C4-2B (cell line): ENCODE measurements at regions not wholly inside any gene's neighbourhood (a gene's known extent, or its start where the extent isn't known, plus 50 kb on each side); places are given as distances from the start of the nearest gene placed in this dataset.

Experiments
- H3K27ac ChIP-seq: fragments of 450-650 bp; 2 replicates; pipeline ENCODE4 v1.5.1; 2017
- ZFX ChIP-seq: fragments of 450-650 bp; IDR thresholded peaks from 2 replicates; pipeline ENCODE4 v1.6.1; 2017
- TF ChIP-seq, protein P1 (sequence below): fragments of 450-650 bp; conservative IDR thresholded peaks from 2 replicates; pipeline ENCODE4 v1.5.1; 2017; ENCODE audit warnings: mild to moderate bottlenecking

- no peak overlapping the region for H3K27ac ChIP-seq
- TF ChIP-seq, protein P1, sequence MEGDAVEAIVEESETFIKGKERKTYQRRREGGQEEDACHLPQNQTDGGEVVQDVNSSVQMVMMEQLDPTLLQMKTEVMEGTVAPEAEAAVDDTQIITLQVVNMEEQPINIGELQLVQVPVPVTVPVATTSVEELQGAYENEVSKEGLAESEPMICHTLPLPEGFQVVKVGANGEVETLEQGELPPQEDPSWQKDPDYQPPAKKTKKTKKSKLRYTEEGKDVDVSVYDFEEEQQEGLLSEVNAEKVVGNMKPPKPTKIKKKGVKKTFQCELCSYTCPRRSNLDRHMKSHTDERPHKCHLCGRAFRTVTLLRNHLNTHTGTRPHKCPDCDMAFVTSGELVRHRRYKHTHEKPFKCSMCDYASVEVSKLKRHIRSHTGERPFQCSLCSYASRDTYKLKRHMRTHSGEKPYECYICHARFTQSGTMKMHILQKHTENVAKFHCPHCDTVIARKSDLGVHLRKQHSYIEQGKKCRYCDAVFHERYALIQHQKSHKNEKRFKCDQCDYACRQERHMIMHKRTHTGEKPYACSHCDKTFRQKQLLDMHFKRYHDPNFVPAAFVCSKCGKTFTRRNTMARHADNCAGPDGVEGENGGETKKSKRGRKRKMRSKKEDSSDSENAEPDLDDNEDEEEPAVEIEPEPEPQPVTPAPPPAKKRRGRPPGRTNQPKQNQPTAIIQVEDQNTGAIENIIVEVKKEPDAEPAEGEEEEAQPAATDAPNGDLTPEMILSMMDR, result no peak
- TF ChIP-seq ZFX, result no peak
These were observed 290.6 kb upstream of the BOD1L1 start for GRCh38 chr4:13918110-13918509.

DNA sequence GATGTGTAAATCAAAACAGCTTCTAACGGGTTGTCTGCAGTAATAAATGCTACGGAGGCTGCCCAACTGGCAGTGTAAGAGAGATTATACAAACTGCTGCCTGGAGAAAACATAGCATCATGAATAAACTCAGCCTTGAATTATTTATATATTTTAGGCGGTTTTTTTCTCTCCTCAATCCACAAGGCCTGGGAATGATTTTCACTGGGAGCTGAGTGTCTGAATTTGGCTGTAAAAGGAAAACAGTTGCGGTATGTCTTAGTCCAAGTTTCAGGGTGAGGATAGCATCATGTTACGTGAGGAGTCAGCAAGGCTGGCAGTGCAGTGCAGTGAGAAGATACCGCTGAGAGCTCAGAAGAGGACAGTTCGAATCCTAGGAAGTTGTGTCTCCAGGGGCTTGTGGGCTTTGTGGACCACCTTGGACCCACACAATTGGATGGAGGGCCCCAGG lies 291.5 kb upstream of the BOD1L1 start:
- no peak overlapping the region for H3K27ac ChIP-seq
- no peak for TF ChIP-seq ZFX
- TF ChIP-seq, protein P1, result no peak

DNA sequence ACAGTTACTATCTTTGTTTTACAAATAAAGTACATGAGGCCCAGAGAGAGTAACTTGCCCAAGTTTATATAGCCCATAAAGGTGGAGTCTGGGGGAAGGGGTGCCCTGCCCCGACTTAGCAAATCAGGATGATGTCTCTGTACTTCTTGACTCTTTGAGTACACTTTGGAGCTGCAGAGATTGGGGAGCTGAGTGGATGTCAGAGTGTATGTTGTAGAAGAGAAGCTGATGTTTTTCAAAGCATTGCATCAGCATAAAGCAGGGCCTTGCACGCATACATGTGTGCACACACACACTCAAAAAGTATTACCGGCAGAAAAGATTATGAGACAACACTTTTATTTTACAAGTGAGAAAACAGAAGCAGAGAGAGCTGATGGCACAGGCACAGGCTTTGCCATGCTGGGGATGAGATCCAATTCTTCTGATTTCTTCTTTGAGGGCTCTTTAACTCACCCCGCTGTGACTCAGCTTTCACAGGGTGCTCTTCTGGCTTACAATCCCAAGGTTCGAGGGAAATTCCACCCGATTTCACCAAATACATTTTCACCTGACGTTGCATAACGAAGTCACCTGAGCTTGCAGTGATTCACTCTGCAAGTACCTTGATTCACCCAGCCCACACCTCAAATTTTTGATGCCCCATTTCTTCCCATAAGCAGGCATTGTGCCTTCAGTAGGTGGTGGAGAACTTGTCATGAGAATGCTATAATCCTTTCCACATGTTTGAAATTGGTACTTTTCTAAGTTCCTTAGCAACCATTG lies 292.8 kb upstream of the BOD1L1 start:
- H3K27ac ChIP-seq, result no peak overlapping the region
- TF ChIP-seq, protein P1, result no peak
- no peak for TF ChIP-seq ZFX

DNA sequence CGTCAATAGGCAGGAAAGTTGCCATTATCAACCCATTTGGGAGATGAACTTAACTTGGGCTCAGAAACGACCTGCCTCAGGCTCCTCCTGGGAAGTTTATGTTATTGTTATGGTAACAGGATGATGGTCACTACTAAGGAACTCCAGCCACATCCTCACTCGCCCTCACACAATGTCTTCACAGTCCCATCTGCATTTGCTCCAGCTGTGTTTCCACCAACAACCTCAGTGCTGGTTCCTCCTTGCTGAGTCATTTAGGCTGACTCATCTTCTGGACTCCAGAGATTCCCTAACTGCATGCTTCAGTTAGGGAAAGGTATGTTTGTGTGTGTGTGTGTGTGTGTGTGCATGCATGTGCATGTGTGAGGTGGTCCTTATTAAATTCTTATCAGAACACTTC lies 293.4 kb upstream of the BOD1L1 start:
- no peak overlapping the region for H3K27ac ChIP-seq
- no peak for TF ChIP-seq ZFX
- TF ChIP-seq, protein P1, result no peak

DNA sequence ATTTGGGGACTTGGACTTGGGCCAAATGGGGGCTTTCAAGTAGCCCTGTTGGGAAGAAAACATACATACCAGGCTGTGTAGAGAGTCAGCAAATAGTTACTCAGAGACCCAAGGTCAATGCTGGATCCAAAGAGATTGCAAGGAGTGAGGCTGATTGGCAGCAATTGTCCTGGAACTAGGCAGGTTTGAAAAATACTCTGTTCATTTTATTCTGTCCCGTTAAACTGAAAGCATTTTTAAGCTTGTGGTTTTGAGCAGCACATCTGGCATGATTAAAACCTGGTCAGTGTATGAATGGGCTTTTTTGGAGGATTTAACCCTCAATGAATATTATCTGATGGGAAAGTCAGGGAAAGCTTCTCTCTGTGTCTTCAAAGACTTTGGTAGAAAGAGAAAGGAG lies 294.3 kb upstream of the BOD1L1 start:
- no peak overlapping the region for H3K27ac ChIP-seq
- TF ChIP-seq ZFX, result no peak
- TF ChIP-seq, protein P1, result no peak

GRCh38 chr4:13922459-13922858 lies 294.9 kb upstream of the BOD1L1 start:
- no peak overlapping the region for H3K27ac ChIP-seq

More at GRCh38 chr4:13922459-13922858, 294.9 kb upstream of the BOD1L1 start:
- TF ChIP-seq, protein P1, result no peak
- TF ChIP-seq ZFX, result no peak
